KMS-11 (cell line): ENCODE measurements at regions not wholly inside any gene's neighbourhood (a gene's known extent, or its start where the extent isn't known, plus 50 kb on each side); places are given as distances from the start of the nearest gene placed in this dataset.

ENCODE experiments used
- H2AFZ ChIP-seq: fragments of 200-600 bp; sonication (generic); 2 replicates; pipeline ENCODE4 v1.6.1; 2016; ENCODE audit warnings: antibody characterized with exemption, mixed run types, low read depth
- H3K27ac ChIP-seq: fragments of 200-600 bp; sonication (generic); 2 replicates; pipeline ENCODE4 v1.6.1; 2016; ENCODE audit warnings: mild to moderate bottlenecking, mixed run types
- H3K27me3 ChIP-seq: fragments of 200-600 bp; sonication (generic); 2 replicates; pipeline ENCODE4 v1.6.1; 2017; ENCODE audit warnings: mild to moderate bottlenecking, low read depth, mixed run types, moderate library complexity; ENCODE audit not compliant: insufficient read depth
- H3K36me3 ChIP-seq: fragments of 200-600 bp; sonication (generic); 2 replicates; pipeline ENCODE4 v1.6.1; 2017; ENCODE audit warnings: mild to moderate bottlenecking, mixed run types; ENCODE audit not compliant: insufficient read depth
- H3K4me1 ChIP-seq: fragments of 200-600 bp; sonication (generic); 2 replicates; pipeline ENCODE4 v1.6.1; 2016; ENCODE audit warnings: mild to moderate bottlenecking, low read depth, mixed run types; ENCODE audit not compliant: poor library complexity, severe bottlenecking
- H3K4me2 ChIP-seq: fragments of 200-600 bp; sonication (generic); 2 replicates; pipeline ENCODE4 v1.7.0; 2016; ENCODE audit warnings: mild to moderate bottlenecking, mixed run types
- H3K4me3 ChIP-seq: fragments of 200-600 bp; sonication (generic); IDR thresholded peaks from 2 replicates; pipeline ENCODE4 v1.6.1; 2017; ENCODE audit warnings: low read depth, low read length, mixed read lengths; ENCODE audit not compliant: insufficient read depth
- H3K79me2 ChIP-seq: fragments of 200-600 bp; sonication (generic); 2 replicates; pipeline ENCODE4 v1.6.1; 2016; ENCODE audit warnings: low read depth, mixed run types; ENCODE audit not compliant: insufficient read depth
- H3K9ac ChIP-seq: fragments of 200-600 bp; sonication (generic); 2 replicates; pipeline ENCODE4 v1.6.1; 2016; ENCODE audit warnings: mild to moderate bottlenecking, mixed run types
- H4K20me1 ChIP-seq: fragments of 200-600 bp; sonication (generic); 2 replicates; pipeline ENCODE4 v1.6.1; 2016; ENCODE audit warnings: mild to moderate bottlenecking, mixed run types; ENCODE audit not compliant: insufficient read depth
- TF ChIP-seq, protein P1 (sequence below): fragments of 200-600 bp; sonication (generic); conservative IDR thresholded peaks from 2 replicates; pipeline ENCODE4 v1.6.1; 2017; ENCODE audit warnings: low read depth, mild to moderate bottlenecking, antibody characterized with exemption, low read length, moderate library complexity, mixed read lengths

DNA sequence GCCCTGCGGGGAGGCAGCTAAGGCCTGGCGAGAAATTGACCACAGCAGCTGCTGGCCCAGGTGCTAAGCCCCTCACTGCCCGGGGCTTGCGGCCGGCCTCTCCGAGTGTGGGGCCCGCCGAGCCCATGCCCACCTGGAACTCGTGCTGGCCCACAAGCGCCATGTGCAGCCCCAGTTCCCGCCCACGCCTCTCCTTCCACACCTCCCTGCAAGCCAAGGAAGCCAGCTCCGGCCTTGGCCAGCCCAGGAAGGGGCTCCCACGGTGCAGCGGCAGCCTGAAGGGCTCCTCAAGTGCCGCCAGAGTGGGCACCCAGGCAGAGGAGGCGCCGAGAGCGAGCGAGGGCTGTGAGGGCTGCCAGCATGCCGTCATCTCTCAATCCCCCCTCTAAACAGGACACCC is 304.6 kb upstream of the FAM98A start:
- H3K9ac ChIP-seq, result no peak overlapping the region
- TF ChIP-seq, protein P1, sequence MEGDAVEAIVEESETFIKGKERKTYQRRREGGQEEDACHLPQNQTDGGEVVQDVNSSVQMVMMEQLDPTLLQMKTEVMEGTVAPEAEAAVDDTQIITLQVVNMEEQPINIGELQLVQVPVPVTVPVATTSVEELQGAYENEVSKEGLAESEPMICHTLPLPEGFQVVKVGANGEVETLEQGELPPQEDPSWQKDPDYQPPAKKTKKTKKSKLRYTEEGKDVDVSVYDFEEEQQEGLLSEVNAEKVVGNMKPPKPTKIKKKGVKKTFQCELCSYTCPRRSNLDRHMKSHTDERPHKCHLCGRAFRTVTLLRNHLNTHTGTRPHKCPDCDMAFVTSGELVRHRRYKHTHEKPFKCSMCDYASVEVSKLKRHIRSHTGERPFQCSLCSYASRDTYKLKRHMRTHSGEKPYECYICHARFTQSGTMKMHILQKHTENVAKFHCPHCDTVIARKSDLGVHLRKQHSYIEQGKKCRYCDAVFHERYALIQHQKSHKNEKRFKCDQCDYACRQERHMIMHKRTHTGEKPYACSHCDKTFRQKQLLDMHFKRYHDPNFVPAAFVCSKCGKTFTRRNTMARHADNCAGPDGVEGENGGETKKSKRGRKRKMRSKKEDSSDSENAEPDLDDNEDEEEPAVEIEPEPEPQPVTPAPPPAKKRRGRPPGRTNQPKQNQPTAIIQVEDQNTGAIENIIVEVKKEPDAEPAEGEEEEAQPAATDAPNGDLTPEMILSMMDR, result no peak
- H3K4me2 ChIP-seq, result no peak overlapping the region
- H3K79me2 ChIP-seq, result no peaks in the 10 kb centered on the region
- H3K27me3 ChIP-seq, result no peaks in the 10 kb centered on the region
- no peak overlapping the region for H3K27ac ChIP-seq
- H2AFZ ChIP-seq, result no peak overlapping the region
- no peaks in the 10 kb centered on the region for H4K20me1 ChIP-seq
- H3K36me3 ChIP-seq, result no peaks in the 10 kb centered on the region
- H3K4me1 ChIP-seq, result no peaks in the 10 kb centered on the region
- H3K4me3 ChIP-seq, result no peak overlapping the region

- Histone ChIP-seq H3K9ac (no peak overlapping the region), H3K27me3 (no peaks in the 10 kb centered on the region), H3K4me1 (no peaks in the 10 kb centered on the region), H2AFZ (no peak overlapping the region), H3K4me3 (no peak overlapping the region), H3K36me3 (no peaks in the 10 kb centered on the region), H3K79me2 (no peaks in the 10 kb centered on the region), H3K4me2 (no peak overlapping the region), H4K20me1 (no peaks in the 10 kb centered on the region), H3K27ac (no peak overlapping the region)
- TF ChIP-seq, protein P1, result no peak
These were observed 304.1 kb upstream of the FAM98A start for GRCh38 chr2:33903215-33903614.

DNA sequence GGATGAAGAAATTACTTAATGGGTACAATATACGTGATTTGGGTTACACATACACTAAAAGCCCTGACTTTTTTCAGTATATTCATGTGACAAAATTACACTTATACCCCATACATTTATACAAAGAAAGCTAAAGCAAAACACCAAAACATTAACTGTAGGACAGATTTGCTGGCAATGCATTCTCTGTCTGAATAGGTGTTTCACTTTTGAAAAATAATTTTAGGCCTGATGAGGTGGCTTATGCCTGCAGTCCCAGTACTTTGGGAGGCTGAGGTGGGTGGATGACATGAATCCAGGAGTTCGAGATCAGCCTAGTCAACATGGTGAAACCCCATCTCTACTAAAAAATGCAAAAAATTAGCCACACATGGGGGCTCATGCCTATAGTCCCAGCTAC is 301.5 kb upstream of the FAM98A start:
- Histone ChIP-seq H2AFZ (no peak overlapping the region), H3K4me3 (no peak overlapping the region), H3K4me1 (no peaks in the 10 kb centered on the region), H3K9ac (no peak overlapping the region), H3K79me2 (no peaks in the 10 kb centered on the region), H3K27me3 (no peaks in the 10 kb centered on the region), H3K27ac (no peak overlapping the region), H4K20me1 (no peaks in the 10 kb centered on the region), H3K4me2 (no peak overlapping the region), H3K36me3 (no peaks in the 10 kb centered on the region)
- TF ChIP-seq, protein P1, result no peak

DNA sequence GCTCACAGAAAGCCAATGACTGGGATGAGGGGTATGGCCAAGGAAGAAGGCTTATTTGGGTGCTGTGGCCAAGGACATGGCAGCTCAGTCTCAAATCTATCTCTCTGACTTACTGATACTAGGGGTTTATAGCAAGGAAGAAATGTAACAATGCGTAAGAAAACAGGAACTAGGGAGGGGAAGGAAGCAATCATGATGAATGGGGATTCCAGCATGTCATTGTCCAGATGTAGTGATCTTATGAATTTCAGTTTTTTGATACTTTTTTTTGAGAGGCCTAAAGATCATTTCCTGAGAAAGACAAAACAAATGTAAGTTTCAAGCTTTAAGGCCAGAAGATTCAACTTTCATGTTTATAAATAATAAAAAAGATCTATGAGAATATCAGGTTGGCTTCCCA is 298.6 kb upstream of the FAM98A start:
- Histone ChIP-seq H2AFZ (no peak overlapping the region), H3K79me2 (no peaks in the 10 kb centered on the region), H4K20me1 (no peaks in the 10 kb centered on the region), H3K36me3 (no peaks in the 10 kb centered on the region), H3K27ac (no peak overlapping the region), H3K27me3 (no peaks in the 10 kb centered on the region), H3K4me1 (no peaks in the 10 kb centered on the region), H3K9ac (no peak overlapping the region), H3K4me3 (no peak overlapping the region), H3K4me2 (no peak overlapping the region)
- TF ChIP-seq, protein P1, result no peak

- Histone ChIP-seq H3K9ac (no peak overlapping the region), H3K4me1 (no peaks in the 10 kb centered on the region), H3K79me2 (no peaks in the 10 kb centered on the region), H4K20me1 (no peaks in the 10 kb centered on the region), H2AFZ (no peak overlapping the region), H3K36me3 (no peaks in the 10 kb centered on the region), H3K27me3 (no peaks in the 10 kb centered on the region), H3K27ac (no peak overlapping the region), H3K4me3 (no peak overlapping the region), H3K4me2 (no peak overlapping the region)
- TF ChIP-seq, protein P1, result no peak
These were observed 294.7 kb upstream of the FAM98A start for GRCh38 chr2:33893824-33894223.
